ENCODE measurements at regions not wholly inside any gene's neighbourhood (a gene's known extent, or its start where the extent isn't known, plus 50 kb on each side); places are given as distances from the start of the nearest gene placed in this dataset.

- TF ChIP-seq POLR2A (IDR thresholded peaks at IDR 0.05) (no peak), CTCF (IDR thresholded peaks at IDR 0.05) (no peak)
Measured at GRCh38 chr10:105339669-105340068, 698.6 kb downstream of the SORCS3 start.

Data from uterus (tissue), 2 donors.